Stomach smooth muscle (tissue), 2 donors: ENCODE measurements at regions not wholly inside any gene's neighbourhood (a gene's known extent, or its start where the extent isn't known, plus 50 kb on each side); places are given as distances from the start of the nearest gene placed in this dataset.
"Not testable (repeated sequence)": the region's sequence is repeated elsewhere in the genome, so short reads cannot be mapped to it uniquely, and the experiment has no call there.

Experiments used
- H3K27ac ChIP-seq: one replicate; pipeline ENCODE4 v1.7.0; 2013; ENCODE audit warnings: mild to moderate bottlenecking, low read length, inconsistent platforms
- H3K27me3 ChIP-seq, 2 donors: one replicate each; pipeline ENCODE4 v1.7.0; 2013; ENCODE audit warnings: low read length in 2 of 2; ENCODE audit not compliant: insufficient read depth in 2 of 2, control insufficient read depth in 1 of 2
- H3K36me3 ChIP-seq, 2 donors: one replicate each; pipeline ENCODE4 v1.7.0; 2013; ENCODE audit warnings: low read length in 2 of 2; ENCODE audit not compliant: control insufficient read depth in 2 of 2, insufficient read depth in 2 of 2
- H3K4me1 ChIP-seq: one replicate; pipeline ENCODE4 v1.7.0; 2013; ENCODE audit warnings: low read length; ENCODE audit not compliant: control insufficient read depth, insufficient read depth
- H3K4me3 ChIP-seq, 2 donors: one replicate each; pipeline ENCODE4 v1.7.0; 2013; ENCODE audit warnings: low read length in 2 of 2
- H3K9ac ChIP-seq, 2 donors: one replicate each; pipeline ENCODE4 v1.7.0; 2013; ENCODE audit warnings: low read length in 2 of 2, mild to moderate bottlenecking in 1 of 2
- H3K9me3 ChIP-seq, 2 donors: one replicate each; pipeline ENCODE4 v1.7.0; 2013; ENCODE audit warnings: low read length in 2 of 2; ENCODE audit not compliant: control insufficient read depth in 2 of 2
- donor health status: healthy.
- donor health status: Pancreatic carcinoma.

DNA sequence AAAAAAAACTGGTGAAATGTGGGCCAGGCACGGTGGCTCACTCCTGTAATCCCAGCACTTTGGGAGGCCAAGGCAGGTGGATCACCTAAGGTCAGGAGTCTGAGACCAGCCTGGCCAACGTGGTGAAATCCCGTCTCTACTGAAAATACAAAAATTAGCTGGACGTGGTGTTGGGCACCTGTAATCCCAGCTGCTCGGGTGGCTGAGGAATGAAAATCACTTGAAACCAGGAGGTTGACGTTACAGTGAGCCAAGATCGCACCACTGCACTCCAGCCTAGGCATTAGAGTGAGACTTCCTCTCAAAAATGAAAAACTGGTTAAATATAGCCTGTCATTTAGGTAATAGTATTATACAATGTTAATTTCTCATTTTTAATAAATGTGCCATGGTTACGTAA lies 1692.0 kb downstream of the SPATA31A7 start:
- H3K9ac ChIP-seq, H3K36me3 ChIP-seq, H3K4me3 ChIP-seq, H3K9me3 ChIP-seq, H3K27me3 ChIP-seq, H3K4me1 ChIP-seq, H3K27ac ChIP-seq: not testable (repeated sequence)

DNA sequence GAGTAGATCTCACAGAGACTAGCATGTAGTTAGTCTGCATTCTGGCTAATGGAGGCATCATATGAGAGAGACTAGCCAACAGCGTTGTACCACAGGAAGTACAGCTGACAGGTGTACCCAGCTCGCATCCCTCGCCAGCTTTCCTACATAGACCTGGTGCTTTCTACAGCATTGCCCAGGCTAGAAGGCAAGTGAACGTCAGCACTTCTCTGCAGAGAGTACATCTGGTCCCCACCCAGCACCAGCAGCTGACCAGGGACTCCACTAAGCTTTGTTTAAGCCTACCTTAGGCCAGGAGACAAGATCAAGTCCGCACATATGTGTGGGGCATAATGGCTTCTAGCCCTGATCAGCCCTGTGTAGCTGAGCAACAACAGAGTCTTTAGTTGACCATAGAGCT lies 1692.9 kb downstream of the SPATA31A7 start:
- H3K36me3 ChIP-seq, H3K9me3 ChIP-seq, H3K27ac ChIP-seq: not testable (repeated sequence)

GRCh38 chr9:62896692-62897091 lies 1706.9 kb downstream of the SPATA31A7 start:
- H3K27me3 ChIP-seq, H3K4me3 ChIP-seq, H3K36me3 ChIP-seq, H3K4me1 ChIP-seq, H3K9me3 ChIP-seq, H3K27ac ChIP-seq, H3K9ac ChIP-seq: not testable (repeated sequence)

More for the DNA sequence above, 1692.9 kb downstream of the SPATA31A7 start:
- not testable (repeated sequence) for H3K4me1 ChIP-seq, H3K9ac ChIP-seq, H3K4me3 ChIP-seq, H3K27me3 ChIP-seq

GRCh38 chr9:62897411-62898225 lies 1707.8 kb downstream of the SPATA31A7 start:
- Histone ChIP-seq H3K4me3 (peak overlapping the region in 1 of 2 donors; percentile 60), H3K9ac (peak overlapping the region in 1 of 2 donors; percentile 28)
- not testable (repeated sequence) for H3K9me3 ChIP-seq, H3K4me1 ChIP-seq, H3K27me3 ChIP-seq, H3K36me3 ChIP-seq, H3K27ac ChIP-seq

- not testable (repeated sequence) for H3K27ac ChIP-seq, H3K9ac ChIP-seq, H3K27me3 ChIP-seq, H3K9me3 ChIP-seq, H3K36me3 ChIP-seq, H3K4me1 ChIP-seq, H3K4me3 ChIP-seq
Observed at GRCh38 chr9:62899666-62900065, 1709.8 kb downstream of the SPATA31A7 start.

DNA sequence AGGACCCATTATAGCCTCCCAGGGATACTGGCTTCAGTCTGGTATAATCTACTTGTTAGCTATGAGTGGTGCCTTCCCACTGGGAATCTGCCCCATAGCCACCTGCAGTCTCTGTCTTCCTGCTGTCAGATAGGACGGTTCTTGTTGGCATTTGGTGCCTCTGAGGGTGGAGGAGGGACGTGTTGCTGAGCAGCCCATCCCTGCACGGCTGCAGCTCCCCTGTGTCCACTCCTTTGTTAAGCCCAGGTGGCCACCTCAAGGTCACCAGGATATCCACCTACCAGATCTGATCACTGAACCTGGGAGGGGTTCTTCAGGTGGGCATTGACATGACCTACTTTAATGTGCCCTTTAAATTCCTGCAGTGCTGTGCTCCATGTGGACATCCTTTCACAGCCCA lies 1714.2 kb downstream of the SPATA31A7 start:
- H3K4me3 ChIP-seq, H3K9ac ChIP-seq, H3K27ac ChIP-seq, H3K9me3 ChIP-seq, H3K27me3 ChIP-seq, H3K4me1 ChIP-seq, H3K36me3 ChIP-seq: not testable (repeated sequence)

DNA sequence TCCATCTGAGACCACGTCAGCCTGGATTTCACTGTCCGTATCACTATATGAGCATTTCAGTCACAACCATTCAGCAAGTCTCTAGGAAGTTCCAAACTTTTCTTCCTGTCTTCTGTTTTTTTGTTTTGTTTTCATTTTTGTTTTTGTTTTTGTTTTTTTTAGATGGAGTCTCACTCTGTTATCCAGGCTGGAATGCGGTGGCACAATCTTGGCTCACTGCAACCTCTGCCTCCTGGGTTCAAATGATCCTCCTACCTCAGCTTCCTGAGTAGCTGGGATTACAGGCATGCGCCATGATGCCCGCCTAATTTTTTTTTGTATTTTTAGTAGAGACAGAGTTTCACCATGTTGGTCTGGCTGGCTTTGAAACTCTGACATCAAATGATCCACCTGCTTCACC lies 1715.9 kb downstream of the SPATA31A7 start:
- not testable (repeated sequence) for H3K9ac ChIP-seq, H3K36me3 ChIP-seq, H3K4me3 ChIP-seq, H3K27ac ChIP-seq, H3K27me3 ChIP-seq, H3K4me1 ChIP-seq, H3K9me3 ChIP-seq

GRCh38 chr9:62907866-62908265 lies 1718.0 kb downstream of the SPATA31A7 start:
- H3K4me1 ChIP-seq, result not testable (repeated sequence)

DNA sequence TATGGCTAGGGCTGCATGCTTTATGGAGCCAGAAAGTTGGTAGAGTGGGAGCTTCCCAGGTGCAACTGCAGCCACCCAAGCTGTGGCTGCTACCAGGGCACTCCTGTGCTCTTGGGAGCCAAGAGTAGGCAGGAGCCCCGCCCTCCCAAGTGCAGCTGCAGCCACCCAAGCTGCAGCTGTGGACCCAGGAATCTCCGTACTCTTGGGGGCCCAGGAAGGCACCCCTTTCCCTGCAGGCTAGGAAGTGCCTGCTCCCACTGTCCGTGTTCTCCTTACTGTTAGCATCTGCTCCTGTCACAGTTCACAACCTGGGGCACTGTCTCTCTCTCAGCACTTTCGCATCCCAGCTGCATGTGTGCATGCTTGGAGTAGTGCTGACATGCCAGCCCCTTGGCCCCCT lies 1718.4 kb downstream of the SPATA31A7 start:
- H3K27ac ChIP-seq, H3K36me3 ChIP-seq, H3K4me1 ChIP-seq, H3K9me3 ChIP-seq, H3K4me3 ChIP-seq, H3K9ac ChIP-seq, H3K27me3 ChIP-seq: not testable (repeated sequence)

More at GRCh38 chr9:62907866-62908265, 1718.0 kb downstream of the SPATA31A7 start:
- not testable (repeated sequence) for H3K36me3 ChIP-seq, H3K9me3 ChIP-seq, H3K4me3 ChIP-seq, H3K27ac ChIP-seq, H3K9ac ChIP-seq, H3K27me3 ChIP-seq

DNA sequence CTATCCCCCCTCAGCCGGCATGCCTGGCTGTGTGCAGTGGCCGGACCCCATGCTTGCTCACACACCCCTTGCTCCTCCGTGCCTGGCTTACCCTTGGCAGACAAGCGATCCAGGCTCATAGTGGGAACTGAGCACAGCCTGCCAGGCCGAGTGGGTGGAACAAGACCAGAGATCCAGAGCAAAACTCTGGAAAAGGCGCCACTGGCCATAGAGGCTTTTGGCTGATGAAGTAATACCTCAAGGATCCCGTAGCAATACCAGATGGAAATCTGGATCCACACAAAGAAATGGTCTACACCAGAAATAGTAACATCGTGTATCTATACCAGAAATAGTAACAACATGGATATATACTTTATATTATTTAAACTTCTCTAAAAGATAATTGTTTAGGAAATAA lies 1719.6 kb downstream of the SPATA31A7 start:
- not testable (repeated sequence) for H3K9me3 ChIP-seq, H3K9ac ChIP-seq, H3K27me3 ChIP-seq, H3K36me3 ChIP-seq, H3K27ac ChIP-seq, H3K4me3 ChIP-seq, H3K4me1 ChIP-seq

DNA sequence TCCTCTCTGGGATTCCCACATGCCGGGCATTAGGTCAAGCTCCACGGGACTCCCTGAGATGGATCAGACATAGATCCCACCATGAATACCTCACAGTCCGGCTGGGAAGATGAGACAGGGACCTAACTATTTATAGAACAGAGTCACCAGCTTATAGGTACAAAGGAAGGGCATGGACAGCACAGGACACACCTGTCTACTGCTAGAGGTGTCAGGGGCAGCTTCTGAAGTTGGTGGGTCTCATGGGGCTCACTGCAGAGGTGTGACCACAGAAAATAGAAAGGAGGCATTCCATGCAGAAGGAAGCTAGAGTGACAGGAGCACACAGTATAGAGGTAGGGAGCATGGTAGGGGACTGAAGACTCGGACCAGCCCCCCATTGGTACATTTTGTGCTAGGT lies 1722.4 kb downstream of the SPATA31A7 start:
- H3K4me3 ChIP-seq, H3K27ac ChIP-seq, H3K36me3 ChIP-seq, H3K4me1 ChIP-seq, H3K9ac ChIP-seq, H3K27me3 ChIP-seq, H3K9me3 ChIP-seq: not testable (repeated sequence)
